ENCODE measurements at regions not wholly inside any gene's neighbourhood (a gene's known extent, or its start where the extent isn't known, plus 50 kb on each side); places are given as distances from the start of the nearest gene placed in this dataset.

DNA sequence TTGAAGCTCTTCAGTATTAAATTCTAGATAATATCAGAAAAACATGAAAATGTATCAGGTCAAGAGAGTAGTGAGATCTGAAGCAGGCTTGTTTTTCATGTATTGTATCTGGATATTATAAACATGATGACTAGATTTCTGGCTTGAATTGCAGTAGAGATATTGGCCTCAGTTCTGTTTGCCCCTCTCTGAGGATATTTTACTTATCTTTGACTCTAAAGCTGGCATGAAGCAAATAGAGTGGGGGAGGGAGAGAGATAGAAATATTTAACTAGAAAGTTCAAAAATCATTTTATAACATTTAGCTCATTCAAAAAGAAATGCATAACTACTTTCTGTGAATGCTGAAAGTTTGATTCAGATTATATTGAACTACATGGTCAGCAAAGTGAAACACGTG lies 929.7 kb upstream of the KCND2 start:
- Histone ChIP-seq H3K4me3 (ENCODE audit: low read depth, low read length, poor library complexity, severe bottlenecking) (no peak overlapping the region), H3K27ac (ENCODE audit: low read depth, low read length, poor library complexity, severe bottlenecking) (no peak overlapping the region), H3K9me3 (ENCODE audit: low read depth, low read length, poor library complexity, severe bottlenecking) (no peaks in the 10 kb centered on the region), H3K4me1 (ENCODE audit: insufficient read depth, low read length, poor library complexity, severe bottlenecking) (no peaks in the 10 kb centered on the region), H3K36me3 (ENCODE audit: insufficient read depth, low read length, poor library complexity, severe bottlenecking) (no peaks in the 10 kb centered on the region), H3K27me3 (replicated peaks; ENCODE audit: insufficient read depth, low read depth, low read length, poor library complexity) (no peaks in the 10 kb centered on the region)
- no TSS peak for BruUV-seq (replicated peaks)
- no peak for DNase-seq (ENCODE audit: low spot score)
- ChIA-PET CTCF (no interaction called here), POLR2A (ENCODE audit: low non-redundant PET) (no interaction called here)
- TF ChIP-seq, protein P1, sequence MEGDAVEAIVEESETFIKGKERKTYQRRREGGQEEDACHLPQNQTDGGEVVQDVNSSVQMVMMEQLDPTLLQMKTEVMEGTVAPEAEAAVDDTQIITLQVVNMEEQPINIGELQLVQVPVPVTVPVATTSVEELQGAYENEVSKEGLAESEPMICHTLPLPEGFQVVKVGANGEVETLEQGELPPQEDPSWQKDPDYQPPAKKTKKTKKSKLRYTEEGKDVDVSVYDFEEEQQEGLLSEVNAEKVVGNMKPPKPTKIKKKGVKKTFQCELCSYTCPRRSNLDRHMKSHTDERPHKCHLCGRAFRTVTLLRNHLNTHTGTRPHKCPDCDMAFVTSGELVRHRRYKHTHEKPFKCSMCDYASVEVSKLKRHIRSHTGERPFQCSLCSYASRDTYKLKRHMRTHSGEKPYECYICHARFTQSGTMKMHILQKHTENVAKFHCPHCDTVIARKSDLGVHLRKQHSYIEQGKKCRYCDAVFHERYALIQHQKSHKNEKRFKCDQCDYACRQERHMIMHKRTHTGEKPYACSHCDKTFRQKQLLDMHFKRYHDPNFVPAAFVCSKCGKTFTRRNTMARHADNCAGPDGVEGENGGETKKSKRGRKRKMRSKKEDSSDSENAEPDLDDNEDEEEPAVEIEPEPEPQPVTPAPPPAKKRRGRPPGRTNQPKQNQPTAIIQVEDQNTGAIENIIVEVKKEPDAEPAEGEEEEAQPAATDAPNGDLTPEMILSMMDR (conservative IDR thresholded peaks at IDR 0.05; ENCODE audit: low read depth, low read length): no peak
- TF ChIP-seq EZH2 (IDR thresholded peaks at IDR 0.05; ENCODE audit: borderline replicate concordance, low read depth, low read length, poor library complexity, severe bottlenecking): no peak
- intact Hi-C loops (cut with micrococcal nuclease; ENCODE audit: unreplicated experiment): no loop called here

DNA sequence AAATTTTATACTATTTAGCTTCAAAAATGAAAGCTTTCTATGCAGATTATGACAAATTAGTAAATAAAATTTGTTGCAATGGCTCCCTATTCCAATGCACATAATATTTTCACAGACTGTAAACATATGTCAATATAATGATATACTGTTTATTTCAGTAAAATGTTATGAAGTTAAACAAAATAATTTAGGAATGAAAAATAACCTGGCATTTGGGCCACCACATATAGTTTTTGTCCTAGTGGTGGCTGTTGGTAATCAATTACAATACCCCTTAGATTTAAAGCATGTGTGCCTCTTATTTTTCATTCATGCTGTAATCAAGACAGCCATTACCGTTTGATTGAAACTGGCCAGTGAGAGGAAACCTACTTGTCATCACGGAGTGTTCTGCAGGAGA lies 928.5 kb upstream of the KCND2 start:
- Histone ChIP-seq H3K36me3 (ENCODE audit: insufficient read depth, low read length, poor library complexity, severe bottlenecking) (no peaks in the 10 kb centered on the region), H3K9me3 (ENCODE audit: low read depth, low read length, poor library complexity, severe bottlenecking) (no peaks in the 10 kb centered on the region), H3K4me3 (ENCODE audit: low read depth, low read length, poor library complexity, severe bottlenecking) (no peak overlapping the region), H3K4me1 (ENCODE audit: insufficient read depth, low read length, poor library complexity, severe bottlenecking) (no peaks in the 10 kb centered on the region), H3K27ac (ENCODE audit: low read depth, low read length, poor library complexity, severe bottlenecking) (no peak overlapping the region), H3K27me3 (replicated peaks; ENCODE audit: insufficient read depth, low read depth, low read length, poor library complexity) (no peaks in the 10 kb centered on the region)
- BruUV-seq (replicated peaks): no TSS peak
- no peak for TF ChIP-seq EZH2 (IDR thresholded peaks at IDR 0.05; ENCODE audit: borderline replicate concordance, low read depth, low read length, poor library complexity, severe bottlenecking)
- DNase-seq (ENCODE audit: low spot score): no peak
- intact Hi-C loops (cut with micrococcal nuclease; ENCODE audit: unreplicated experiment): no loop called here
- POLR2A ChIA-PET (ENCODE audit: low non-redundant PET): no interaction called here
- CTCF ChIA-PET: no interaction called here

DNA sequence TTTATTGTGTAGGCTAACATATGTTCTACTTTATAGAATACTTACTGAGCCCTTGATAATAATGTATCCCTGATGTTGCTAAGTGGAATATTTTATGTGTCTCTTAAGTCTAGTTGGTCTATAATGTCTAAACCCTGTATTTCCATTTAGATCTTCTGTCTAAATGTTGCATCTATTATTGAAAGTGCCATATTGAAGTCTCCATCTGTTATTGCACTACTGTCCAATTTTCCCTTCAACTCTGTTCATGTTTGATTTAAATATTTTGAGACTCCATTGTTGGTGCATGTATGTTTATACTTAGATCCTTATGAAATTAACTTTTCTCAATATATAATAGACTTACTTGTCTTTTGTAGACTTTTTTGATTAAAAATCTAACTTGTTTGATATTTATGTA lies 924.5 kb upstream of the KCND2 start:
- BruUV-seq (replicated peaks): no TSS peak
- ChIA-PET POLR2A (ENCODE audit: low non-redundant PET) (no interaction called here), CTCF (no interaction called here)
- Histone ChIP-seq H3K4me1 (ENCODE audit: insufficient read depth, low read length, poor library complexity, severe bottlenecking) (no peaks in the 10 kb centered on the region), H3K9me3 (ENCODE audit: low read depth, low read length, poor library complexity, severe bottlenecking) (no peaks in the 10 kb centered on the region), H3K4me3 (ENCODE audit: low read depth, low read length, poor library complexity, severe bottlenecking) (no peak overlapping the region), H3K36me3 (ENCODE audit: insufficient read depth, low read length, poor library complexity, severe bottlenecking) (no peaks in the 10 kb centered on the region), H3K27me3 (replicated peaks; ENCODE audit: insufficient read depth, low read depth, low read length, poor library complexity) (no peaks in the 10 kb centered on the region), H3K27ac (ENCODE audit: low read depth, low read length, poor library complexity, severe bottlenecking) (no peak overlapping the region)
- intact Hi-C loops (cut with micrococcal nuclease; ENCODE audit: unreplicated experiment): no loop called here
- DNase-seq (ENCODE audit: low spot score): no peak
- TF ChIP-seq, protein P1 (conservative IDR thresholded peaks at IDR 0.05; ENCODE audit: low read depth, low read length): no peak
- TF ChIP-seq EZH2 (IDR thresholded peaks at IDR 0.05; ENCODE audit: borderline replicate concordance, low read depth, low read length, poor library complexity, severe bottlenecking): no peak

DNA sequence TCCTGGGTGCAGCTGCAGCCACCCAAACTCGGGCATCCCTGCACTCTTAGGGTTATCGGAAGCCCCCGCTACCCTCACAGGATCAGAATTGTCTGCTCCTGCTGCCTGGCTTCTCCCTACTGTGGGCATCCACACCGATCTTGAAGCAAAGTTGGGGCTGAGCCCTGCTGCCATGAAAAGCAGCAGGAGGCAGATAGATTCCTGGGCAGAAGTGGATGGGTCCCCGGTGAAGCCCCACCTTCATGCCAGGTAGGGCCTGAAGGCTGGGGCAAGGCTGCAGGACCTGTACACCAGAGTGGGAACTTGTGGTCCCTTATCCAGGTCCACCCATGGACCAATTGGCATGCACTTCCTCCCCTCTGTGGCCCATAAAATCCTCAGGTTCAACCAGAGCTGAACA lies 922.6 kb upstream of the KCND2 start:
- TF ChIP-seq, protein P1 (conservative IDR thresholded peaks at IDR 0.05; ENCODE audit: low read depth, low read length): no peak
- no peak for TF ChIP-seq EZH2 (IDR thresholded peaks at IDR 0.05; ENCODE audit: borderline replicate concordance, low read depth, low read length, poor library complexity, severe bottlenecking)
- Histone ChIP-seq H3K27ac (ENCODE audit: low read depth, low read length, poor library complexity, severe bottlenecking) (no peak overlapping the region), H3K9me3 (ENCODE audit: low read depth, low read length, poor library complexity, severe bottlenecking) (no peaks in the 10 kb centered on the region), H3K27me3 (replicated peaks; ENCODE audit: insufficient read depth, low read depth, low read length, poor library complexity) (no peaks in the 10 kb centered on the region), H3K4me1 (ENCODE audit: insufficient read depth, low read length, poor library complexity, severe bottlenecking) (no peaks in the 10 kb centered on the region), H3K4me3 (ENCODE audit: low read depth, low read length, poor library complexity, severe bottlenecking) (no peak overlapping the region), H3K36me3 (ENCODE audit: insufficient read depth, low read length, poor library complexity, severe bottlenecking) (no peaks in the 10 kb centered on the region)
- DNase-seq (ENCODE audit: low spot score): no peak
- ChIA-PET POLR2A (ENCODE audit: low non-redundant PET) (no interaction called here), CTCF (no interaction called here)
- BruUV-seq (replicated peaks): no TSS peak
- intact Hi-C loops (cut with micrococcal nuclease; ENCODE audit: unreplicated experiment): no loop called here

All from A673 (cell line).